ENCODE measurements at regions not wholly inside any gene's neighbourhood (a gene's known extent, or its start where the extent isn't known, plus 50 kb on each side); places are given as distances from the start of the nearest gene placed in this dataset.

GRCh38 chr5:3119435-3119834 lies 368.0 kb upstream of the IRX2 start:
- TF ChIP-seq CTCF (IDR thresholded peaks at IDR 0.05) (no peak), POLR2A (IDR thresholded peaks at IDR 0.05) (no peak)

Measured in body of pancreas (tissue), 4 donors.